ENCODE measurements at regions not wholly inside any gene's neighbourhood (a gene's known extent, or its start where the extent isn't known, plus 50 kb on each side); places are given as distances from the start of the nearest gene placed in this dataset.

DNA sequence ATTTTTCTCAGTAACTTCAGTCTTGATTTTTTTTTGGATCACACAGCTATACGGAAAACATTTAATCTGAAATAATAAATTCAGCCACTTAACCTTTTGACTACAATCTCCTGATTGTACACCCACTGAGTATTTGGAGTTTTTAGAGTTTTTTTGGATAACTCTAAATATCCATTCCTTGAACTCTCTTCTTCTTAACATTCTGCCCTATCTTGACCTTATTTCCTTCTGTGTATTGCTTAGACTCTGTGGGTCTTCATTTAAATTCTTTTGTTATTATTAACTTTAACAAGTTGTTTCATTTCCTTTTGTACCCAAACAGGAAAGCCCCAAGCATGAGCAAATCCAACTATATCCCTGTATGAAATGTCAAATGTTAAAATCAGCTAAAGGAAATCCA, 170.2 kb upstream of the PTCHD4 start:
- Histone ChIP-seq H3K27me3 (replicated peaks; ENCODE audit: insufficient read depth) (no peaks in the 10 kb centered on the region), H3K4me2 (ENCODE audit: unreplicated experiment) (no peak overlapping the region), H3K4me3 (no peak overlapping the region), H3K27ac (no peak overlapping the region), H3K9me2 (ENCODE audit: insufficient read depth) (no peaks in the 10 kb centered on the region), H3K36me3 (ENCODE audit: low read depth) (no peaks in the 10 kb centered on the region), H2AFZ (no peak overlapping the region), H3K9ac (no peak overlapping the region), H3K79me2 (ENCODE audit: insufficient read depth) (no peaks in the 10 kb centered on the region), H3K9me3 (ENCODE audit: low read depth) (no peaks in the 10 kb centered on the region), H3K4me1 (ENCODE audit: insufficient read depth) (no peaks in the 10 kb centered on the region), H3F3A (ENCODE audit: insufficient read depth) (no peaks in the 10 kb centered on the region), H4K20me1 (ENCODE audit: insufficient read depth) (no peaks in the 10 kb centered on the region)
- no peak for DNase-seq
- TF ChIP-seq EZH2phosphoT487 (IDR thresholded peaks at IDR 0.05; ENCODE audit: insufficient read depth, low read depth) (no peak), EZH2 (IDR thresholded peaks at IDR 0.05; ENCODE audit: insufficient read depth, poor library complexity, severe bottlenecking) (no peak)
- 64 to 67% methylated on average over 1 of the region's 1 CpG for WGBS, 2 experiments (ENCODE audit: low coverage in 1 of 2, low lambda C conversion rate in 2 of 2, missing lambda C conversion rate in 2 of 2)
- in situ Hi-C loops (cut with MboI), result no loop called here

DNA sequence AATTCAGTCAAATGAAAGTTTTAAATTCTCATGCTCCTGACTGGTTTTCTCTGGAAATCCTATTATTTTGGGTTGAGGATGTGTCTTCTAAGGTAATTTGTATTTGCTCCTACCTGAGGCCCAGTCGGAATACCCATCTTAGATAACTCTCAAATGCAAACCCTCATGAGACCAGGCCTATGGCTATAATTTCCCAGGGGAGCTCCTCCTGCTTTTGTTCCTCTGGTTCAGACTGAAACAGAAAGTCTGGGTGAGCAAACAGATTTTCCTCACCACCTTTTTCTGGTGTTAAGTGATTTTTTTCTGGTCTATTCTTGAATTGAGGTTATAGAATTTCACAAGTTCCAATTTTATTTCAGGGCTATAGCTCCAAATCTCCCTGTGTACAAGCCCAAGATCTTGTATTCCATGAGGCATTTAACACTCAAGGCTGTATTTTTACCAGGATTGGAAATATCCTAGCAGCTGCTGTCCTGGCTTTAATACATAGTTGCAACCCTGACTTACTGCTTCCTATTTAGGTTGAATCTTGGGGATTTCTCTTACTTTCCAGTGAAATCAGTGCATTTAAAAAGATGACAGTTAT, 169.1 kb upstream of the PTCHD4 start:
- no peak for DNase-seq
- no peaks in the 10 kb centered on the region for H3K27me3 ChIP-seq (replicated peaks; ENCODE audit: insufficient read depth)
- H3K9ac ChIP-seq, result no peak overlapping the region
- no peak for TF ChIP-seq EZH2phosphoT487 (IDR thresholded peaks at IDR 0.05; ENCODE audit: insufficient read depth, low read depth)
- TF ChIP-seq EZH2 (IDR thresholded peaks at IDR 0.05; ENCODE audit: insufficient read depth, poor library complexity, severe bottlenecking), result no peak
- no peaks in the 10 kb centered on the region for H3K4me1 ChIP-seq (ENCODE audit: insufficient read depth)
- no peaks in the 10 kb centered on the region for H3F3A ChIP-seq (ENCODE audit: insufficient read depth)
- H3K4me3 ChIP-seq, result no peak overlapping the region
- WGBS, 2 experiments (ENCODE audit: low coverage in 1 of 2, low lambda C conversion rate in 2 of 2, missing lambda C conversion rate in 2 of 2), result 0 to 4% methylated on average over 1 of the region's 1 CpG
- in situ Hi-C loops (cut with MboI), result no loop called here
- H3K4me2 ChIP-seq (ENCODE audit: unreplicated experiment), result no peak overlapping the region
- H3K79me2 ChIP-seq (ENCODE audit: insufficient read depth), result no peaks in the 10 kb centered on the region
- H3K9me2 ChIP-seq (ENCODE audit: insufficient read depth), result no peaks in the 10 kb centered on the region
- H3K36me3 ChIP-seq (ENCODE audit: low read depth), result no peaks in the 10 kb centered on the region
- H3K27ac ChIP-seq, result no peak overlapping the region
- H4K20me1 ChIP-seq (ENCODE audit: insufficient read depth), result no peaks in the 10 kb centered on the region
- no peaks in the 10 kb centered on the region for H3K9me3 ChIP-seq (ENCODE audit: low read depth)
- no peak overlapping the region for H2AFZ ChIP-seq

DNA sequence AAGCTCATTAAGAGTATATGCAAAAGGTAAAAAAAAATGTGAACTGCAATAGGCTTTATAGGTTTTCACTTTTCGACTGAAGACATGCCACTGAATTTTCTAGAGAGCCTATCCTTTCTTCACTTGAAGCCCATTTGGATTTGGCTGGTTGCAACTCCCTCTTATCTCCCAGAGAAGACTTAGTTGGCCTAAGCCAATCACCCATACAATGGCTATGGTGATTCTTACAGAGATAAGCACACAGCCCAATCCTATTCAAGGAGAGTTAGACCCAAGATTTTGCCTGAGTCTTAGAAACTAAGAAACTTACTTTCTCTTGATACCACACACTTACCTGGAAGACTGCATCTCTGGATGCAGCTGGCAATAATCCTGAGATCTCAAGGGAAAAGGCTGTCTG, 167.3 kb upstream of the PTCHD4 start:
- Histone ChIP-seq H3K9ac (no peak overlapping the region), H3K4me2 (ENCODE audit: unreplicated experiment) (no peak overlapping the region), H3F3A (ENCODE audit: insufficient read depth) (no peaks in the 10 kb centered on the region), H3K4me3 (no peak overlapping the region), H3K27ac (no peak overlapping the region), H3K36me3 (ENCODE audit: low read depth) (no peaks in the 10 kb centered on the region), H4K20me1 (ENCODE audit: insufficient read depth) (no peaks in the 10 kb centered on the region), H2AFZ (no peak overlapping the region), H3K9me3 (ENCODE audit: low read depth) (no peaks in the 10 kb centered on the region), H3K27me3 (replicated peaks; ENCODE audit: insufficient read depth) (no peaks in the 10 kb centered on the region), H3K4me1 (ENCODE audit: insufficient read depth) (no peaks in the 10 kb centered on the region), H3K79me2 (ENCODE audit: insufficient read depth) (no peaks in the 10 kb centered on the region), H3K9me2 (ENCODE audit: insufficient read depth) (no peaks in the 10 kb centered on the region)
- no peak for DNase-seq
- in situ Hi-C loops (cut with MboI), result no loop called here
- 19 to 22% methylated on average over 1 of the region's 1 CpG for WGBS, 2 experiments (ENCODE audit: low coverage in 1 of 2, low lambda C conversion rate in 2 of 2, missing lambda C conversion rate in 2 of 2)
- TF ChIP-seq EZH2 (IDR thresholded peaks at IDR 0.05; ENCODE audit: insufficient read depth, poor library complexity, severe bottlenecking) (no peak), EZH2phosphoT487 (IDR thresholded peaks at IDR 0.05; ENCODE audit: insufficient read depth, low read depth) (no peak)

DNA sequence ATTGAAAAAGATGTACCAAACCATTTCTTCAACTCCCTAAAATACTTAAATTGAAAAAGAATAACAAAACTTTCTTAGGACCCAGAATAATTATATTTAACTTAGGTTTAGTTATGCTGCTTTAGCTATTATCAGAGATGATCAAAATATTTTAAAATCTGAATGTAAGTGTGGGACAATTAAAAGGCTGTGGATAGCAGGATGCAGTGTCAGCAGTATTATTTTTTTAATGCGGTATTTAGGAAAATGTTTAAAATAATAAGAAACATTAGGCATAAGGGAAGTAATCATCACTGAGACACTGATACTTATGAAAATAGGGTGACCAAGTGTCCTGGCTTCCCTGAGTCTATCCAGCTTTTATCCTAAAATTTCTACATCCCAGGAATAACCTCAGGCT, 161.5 kb upstream of the PTCHD4 start:
- in situ Hi-C loops (cut with MboI), result no loop called here

DNA sequence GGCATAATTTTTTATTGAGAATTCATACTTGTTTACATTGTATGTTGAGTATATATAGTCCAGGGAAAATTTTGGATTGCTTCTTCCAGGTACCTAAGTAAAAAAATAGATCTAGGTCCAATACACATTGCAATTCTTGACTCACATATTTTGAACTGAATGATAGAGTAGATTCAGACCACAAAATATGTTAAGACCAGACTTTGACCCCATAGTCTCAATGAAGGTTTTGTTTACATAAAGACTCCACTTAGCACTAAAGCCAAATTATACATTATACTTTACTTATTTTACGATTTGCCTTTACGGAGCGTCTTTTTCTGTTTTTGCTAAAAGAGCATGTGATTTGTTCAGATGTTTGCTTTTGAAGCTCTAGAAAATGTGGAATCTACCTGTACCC, 144.1 kb upstream of the PTCHD4 start:
- TF ChIP-seq EZH2 (IDR thresholded peaks at IDR 0.05; ENCODE audit: insufficient read depth, poor library complexity, severe bottlenecking) (no peak), EZH2phosphoT487 (IDR thresholded peaks at IDR 0.05; ENCODE audit: insufficient read depth, low read depth) (no peak)
- no peak overlapping the region for H3K9ac ChIP-seq

More for the DNA sequence above, 161.5 kb upstream of the PTCHD4 start:
- Histone ChIP-seq H3K9me3 (ENCODE audit: low read depth) (no peaks in the 10 kb centered on the region), H3K4me2 (ENCODE audit: unreplicated experiment) (no peak overlapping the region), H3K9me2 (ENCODE audit: insufficient read depth) (no peaks in the 10 kb centered on the region), H3K79me2 (ENCODE audit: insufficient read depth) (no peaks in the 10 kb centered on the region), H3K27me3 (replicated peaks; ENCODE audit: insufficient read depth) (no peaks in the 10 kb centered on the region), H3K27ac (no peak overlapping the region), H3F3A (ENCODE audit: insufficient read depth) (no peaks in the 10 kb centered on the region), H3K36me3 (ENCODE audit: low read depth) (no peaks in the 10 kb centered on the region), H3K4me3 (no peak overlapping the region), H3K4me1 (ENCODE audit: insufficient read depth) (no peaks in the 10 kb centered on the region), H4K20me1 (ENCODE audit: insufficient read depth) (no peaks in the 10 kb centered on the region), H3K9ac (no peak overlapping the region), H2AFZ (no peak overlapping the region)
- no peak for TF ChIP-seq EZH2phosphoT487 (IDR thresholded peaks at IDR 0.05; ENCODE audit: insufficient read depth, low read depth)
- no peak for TF ChIP-seq EZH2 (IDR thresholded peaks at IDR 0.05; ENCODE audit: insufficient read depth, poor library complexity, severe bottlenecking)
- 45 to 52% methylated on average over 1 of the region's 1 CpG for WGBS, 2 experiments (ENCODE audit: low coverage in 1 of 2, low lambda C conversion rate in 2 of 2, missing lambda C conversion rate in 2 of 2)
- DNase-seq, result no peak

More for the DNA sequence above, 144.1 kb upstream of the PTCHD4 start:
- Histone ChIP-seq H3K9me2 (ENCODE audit: insufficient read depth) (no peaks in the 10 kb centered on the region), H3K27me3 (replicated peaks; ENCODE audit: insufficient read depth) (no peaks in the 10 kb centered on the region), H3K4me1 (ENCODE audit: insufficient read depth) (no peaks in the 10 kb centered on the region), H3K4me3 (no peak overlapping the region), H3K9me3 (ENCODE audit: low read depth) (no peaks in the 10 kb centered on the region), H3K36me3 (ENCODE audit: low read depth) (no peaks in the 10 kb centered on the region), H3K79me2 (ENCODE audit: insufficient read depth) (no peaks in the 10 kb centered on the region), H2AFZ (no peak overlapping the region), H3F3A (ENCODE audit: insufficient read depth) (no peaks in the 10 kb centered on the region), H4K20me1 (ENCODE audit: insufficient read depth) (no peaks in the 10 kb centered on the region), H3K27ac (no peak overlapping the region), H3K4me2 (ENCODE audit: unreplicated experiment) (no peak overlapping the region)
- WGBS, 2 experiments (ENCODE audit: low coverage in 1 of 2, low lambda C conversion rate in 2 of 2, missing lambda C conversion rate in 2 of 2), result 13 to 22% methylated on average over 3 of the region's 3 CpGs
- in situ Hi-C loops (cut with MboI), result no loop called here
- no peak for DNase-seq

All from GM23248 (cell line).